SK-N-SH treated with all-trans-retinoic acid at 6 μM for 48 hours (cell line): ENCODE measurements at regions not wholly inside any gene's neighbourhood (a gene's known extent, or its start where the extent isn't known, plus 50 kb on each side); places are given as distances from the start of the nearest gene placed in this dataset.

Experiments
- ATAC-seq: fragments of 200-7000 bp; cut with Tn5 transposase; 3 replicates; pipeline ENCODE4 v1.9.1; 2020; ENCODE audit warnings: mild to moderate bottlenecking, moderate library complexity
- ARNTL ChIP-seq: fragments of 450-650 bp; formaldehyde crosslinking; IDR thresholded peaks from 2 replicates; pipeline ENCODE4 v1.5.0; 2020; ENCODE audit warnings: low read depth, mild to moderate bottlenecking, moderate library complexity, borderline replicate concordance
- CREB5 ChIP-seq: fragments of 250-450 bp; sonication (Bioruptor Pico); IDR thresholded peaks from 2 replicates; pipeline ENCODE4 v1.5.1; 2020; ENCODE audit warnings: low read depth, mild to moderate bottlenecking, moderate library complexity
- CSDC2 ChIP-seq: fragments of 250-450 bp; sonication (Bioruptor Pico); IDR thresholded peaks from 2 replicates; pipeline ENCODE4 v1.5.0; 2020; ENCODE audit warnings: mild to moderate bottlenecking, moderate library complexity
- CSRNP3 ChIP-seq: fragments of 250-450 bp; sonication (Bioruptor Pico); IDR thresholded peaks from 2 replicates; pipeline ENCODE4 v1.5.1; 2021; ENCODE audit warnings: mild to moderate bottlenecking, moderate library complexity
- ESRRG ChIP-seq: fragments of 250-450 bp; sonication (Bioruptor Pico); IDR thresholded peaks from 2 replicates; pipeline ENCODE4 v1.6.1; 2021; ENCODE audit warnings: mild to moderate bottlenecking
- ISL1 ChIP-seq: fragments of 250-450 bp; sonication (Bioruptor Pico); IDR thresholded peaks from 2 replicates; pipeline ENCODE4 v2.1.2; 2022; ENCODE audit warnings: mild to moderate bottlenecking, moderate library complexity
- OSR1 ChIP-seq: fragments of 250-450 bp; sonication (Bioruptor Pico); IDR thresholded peaks from 2 replicates; pipeline ENCODE4 v1.8.0; 2022; ENCODE audit warnings: moderate library complexity, mild to moderate bottlenecking, inconsistent platforms
- PATZ1 ChIP-seq: fragments of 250-450 bp; sonication (Bioruptor Pico); IDR thresholded peaks from 2 replicates; pipeline ENCODE4 v1.8.0; 2020; ENCODE audit warnings: mild to moderate bottlenecking, moderate library complexity, borderline replicate concordance
- TCF4 ChIP-seq: fragments of 250-450 bp; sonication (Bioruptor Pico); IDR thresholded peaks from 2 replicates; pipeline ENCODE4 v1.8.0; 2021; ENCODE audit warnings: mild to moderate bottlenecking, moderate library complexity, borderline replicate concordance
- TSHZ2 ChIP-seq: fragments of 250-450 bp; sonication (Bioruptor Pico); IDR thresholded peaks from 2 replicates; pipeline ENCODE4 v1.5.0; 2020; ENCODE audit warnings: mild to moderate bottlenecking, moderate library complexity
- ZFP3 ChIP-seq: fragments of 250-450 bp; sonication (Bioruptor Pico); IDR thresholded peaks from 2 replicates; pipeline ENCODE4 v1.5.0; 2020; ENCODE audit warnings: mild to moderate bottlenecking, moderate library complexity
- ZNF565 ChIP-seq: fragments of 450-650 bp; formaldehyde crosslinking; conservative IDR thresholded peaks from 2 replicates; pipeline ENCODE4 v1.5.0; 2020; ENCODE audit warnings: low read depth, mild to moderate bottlenecking, moderate library complexity
- ZNF70 ChIP-seq: fragments of 450-650 bp; formaldehyde crosslinking; IDR thresholded peaks from 2 replicates; pipeline ENCODE4 v1.5.0; 2020; ENCODE audit warnings: mild to moderate bottlenecking, moderate library complexity
- ZNF8 ChIP-seq: fragments of 450-650 bp; formaldehyde crosslinking; IDR thresholded peaks from 2 replicates; pipeline ENCODE4 v1.5.0; 2020; ENCODE audit warnings: mild to moderate bottlenecking, moderate library complexity

- TF ChIP-seq CREB5 (no peak), ZNF70 (CRISPR knock-in tag) (no peak), ESRRG (CRISPR knock-in tag) (no peak), CSDC2 (CRISPR knock-in tag) (no peak), ZNF8 (CRISPR knock-in tag) (no peak), ZNF565 (no peak), ARNTL (CRISPR knock-in tag) (no peak), ZFP3 (CRISPR knock-in tag) (no peak), OSR1 (no peak), CSRNP3 (CRISPR knock-in tag) (no peak), PATZ1 (CRISPR knock-in tag) (no peak)
- TF ChIP-seq, all 23 proteins: peak for 0
- no peak for ATAC-seq
Measured at GRCh38 chr14:97912217-97912616, 1115.0 kb downstream of the VRK1 start.

GRCh38 chr14:97916100-97916499 is 1118.9 kb downstream of the VRK1 start:
- no peak for ATAC-seq
- TF ChIP-seq OSR1 (no peak), PATZ1 (CRISPR knock-in tag) (no peak), ISL1 (no peak)

GRCh38 chr14:97916669-97917568 is 1119.7 kb downstream of the VRK1 start:
- no peak for ATAC-seq
- TF ChIP-seq ZNF565 (no peak), CSRNP3 (CRISPR knock-in tag) (no peak), TSHZ2 (no peak), PATZ1 (CRISPR knock-in tag) (no peak), TCF4 (CRISPR knock-in tag) (no peak), ZNF70 (CRISPR knock-in tag) (no peak)
